HepG2 (cell line): ENCODE measurements at regions not wholly inside any gene's neighbourhood (a gene's known extent, or its start where the extent isn't known, plus 50 kb on each side); places are given as distances from the start of the nearest gene placed in this dataset.

ENCODE experiments used
- ATF7 ChIP-seq, 2 experiments: fragments of 450-650 bp in 1 of 2; sonication (generic) in 1 of 2; formaldehyde crosslinking in 1 of 2; IDR thresholded peaks; 2 replicates each; pipeline versions ENCODE4 v1.4.0 to v1.6.1; 2016 to 2020; ENCODE audit warnings: antibody characterized with exemption in 1 of 2, mild to moderate bottlenecking in 1 of 2, missing genetic modification reagents in 1 of 2
- CEBPG ChIP-seq: IDR thresholded peaks from 2 replicates; pipeline ENCODE4 v1.6.1; 2016
- FOXP1 ChIP-seq, 2 experiments: fragments of 450-650 bp in 1 of 2; IDR thresholded peaks; 2 replicates each; pipeline ENCODE4 v1.6.1; 2017 to 2018; ENCODE audit warnings: antibody characterized with exemption in 1 of 2
- GATAD2A ChIP-seq: IDR thresholded peaks from 2 replicates; pipeline ENCODE4 v1.6.1; 2016
- GZF1 ChIP-seq: sonication (generic); formaldehyde crosslinking; IDR thresholded peaks from 2 replicates; pipeline ENCODE4 v1.5.1; 2020; ENCODE audit warnings: mild to moderate bottlenecking, missing genetic modification reagents
- HMG20B ChIP-seq: conservative IDR thresholded peaks from 2 replicates; pipeline ENCODE4 v1.6.1; 2016; ENCODE audit warnings: missing genetic modification reagents, missing compliant biosample characterization
- IKZF5 ChIP-seq: IDR thresholded peaks from 2 replicates; pipeline ENCODE4 v1.6.1; 2018; ENCODE audit warnings: missing genetic modification reagents, mild to moderate bottlenecking, missing compliant biosample characterization
- POLR2A ChIP-seq, 2 experiments: IDR thresholded peaks; 2 replicates each; pipeline ENCODE4 v1.6.1; 2011; ENCODE audit warnings: low read depth in 2 of 2, low read length in 2 of 2, mild to moderate bottlenecking in 1 of 2, moderate library complexity in 1 of 2; ENCODE audit not compliant: insufficient read depth in 1 of 2
- PPARG ChIP-seq: conservative IDR thresholded peaks from 2 replicates; pipeline ENCODE4 v1.6.1; 2016; ENCODE audit warnings: missing biosample characterization, missing genetic modification reagents
- PRDM10 ChIP-seq: sonication (generic); formaldehyde crosslinking; IDR thresholded peaks from 2 replicates; pipeline ENCODE4 v1.4.0; 2020; ENCODE audit warnings: low read depth, missing genetic modification reagents
- TOE1 ChIP-seq: sonication (generic); formaldehyde crosslinking; IDR thresholded peaks from 2 replicates; pipeline ENCODE4 v1.4.0; 2020; ENCODE audit warnings: mild to moderate bottlenecking, missing genetic modification reagents
- ZBTB38 ChIP-seq: sonication (generic); formaldehyde crosslinking; IDR thresholded peaks from 2 replicates; pipeline ENCODE4 v1.5.1; 2020; ENCODE audit warnings: mild to moderate bottlenecking, missing genetic modification reagents
- ZBTB4 ChIP-seq: sonication (generic); formaldehyde crosslinking; IDR thresholded peaks from 2 replicates; pipeline ENCODE4 v1.4.0; 2020; ENCODE audit warnings: missing genetic modification reagents, mild to moderate bottlenecking, borderline replicate concordance
- ZNF230 ChIP-seq: sonication (generic); formaldehyde crosslinking; IDR thresholded peaks from 2 replicates; pipeline ENCODE4 v1.4.0; 2020; ENCODE audit warnings: mild to moderate bottlenecking, missing genetic modification reagents
- ZNF251 ChIP-seq: sonication (generic); formaldehyde crosslinking; IDR thresholded peaks from 2 replicates; pipeline ENCODE4 v1.9.0; 2021; ENCODE audit warnings: mild to moderate bottlenecking, missing genetic modification reagents
- ZNF292 ChIP-seq: sonication (generic); formaldehyde crosslinking; IDR thresholded peaks from 2 replicates; pipeline ENCODE4 v1.8.1; 2022; ENCODE audit warnings: mild to moderate bottlenecking, low read depth, missing genetic modification reagents, borderline replicate concordance
- ZNF530 ChIP-seq: sonication (generic); formaldehyde crosslinking; IDR thresholded peaks from 2 replicates; pipeline ENCODE4 v1.5.0; 2020; ENCODE audit warnings: low read depth, mild to moderate bottlenecking, missing genetic modification reagents
- ZNF567 ChIP-seq: sonication (generic); formaldehyde crosslinking; IDR thresholded peaks from 2 replicates; pipeline ENCODE4 v1.8.1; 2023; ENCODE audit warnings: mild to moderate bottlenecking, missing genetic modification reagents, borderline replicate concordance
- ZNF777 ChIP-seq: sonication (generic); formaldehyde crosslinking; IDR thresholded peaks from 2 replicates; pipeline ENCODE4 v1.4.0; 2020; ENCODE audit warnings: missing genetic modification reagents
- TF ChIP-seq, protein P1 (sequence below): sonication (generic); formaldehyde crosslinking; IDR thresholded peaks from 2 replicates; pipeline ENCODE4 v1.5.0; 2020; ENCODE audit warnings: missing genetic modification reagents, mild to moderate bottlenecking, borderline replicate concordance

- TF ChIP-seq PPARG (CRISPR knock-in tag), result no peak
- 0 out of 2 replicates have a peak, but pooled peaks have one; percentile 22 for TF ChIP-seq ZBTB38 (CRISPR knock-in tag)
- no peak for TF ChIP-seq ZNF251 (CRISPR knock-in tag)
- no peak for TF ChIP-seq ZNF567 (CRISPR knock-in tag)
- no peak for TF ChIP-seq GZF1
- TF ChIP-seq HMG20B (CRISPR knock-in tag), result no peak
- TF ChIP-seq ZNF777, result no peak
- TF ChIP-seq, protein P1, sequence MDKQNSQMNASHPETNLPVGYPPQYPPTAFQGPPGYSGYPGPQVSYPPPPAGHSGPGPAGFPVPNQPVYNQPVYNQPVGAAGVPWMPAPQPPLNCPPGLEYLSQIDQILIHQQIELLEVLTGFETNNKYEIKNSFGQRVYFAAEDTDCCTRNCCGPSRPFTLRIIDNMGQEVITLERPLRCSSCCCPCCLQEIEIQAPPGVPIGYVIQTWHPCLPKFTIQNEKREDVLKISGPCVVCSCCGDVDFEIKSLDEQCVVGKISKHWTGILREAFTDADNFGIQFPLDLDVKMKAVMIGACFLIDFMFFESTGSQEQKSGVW (CRISPR knock-in tag), result no peak
- TF ChIP-seq FOXP1 (IDR thresholded peaks at IDR 0.05), result no peak
- TF ChIP-seq FOXP1 (CRISPR knock-in tag; IDR thresholded peaks at IDR 0.05), result peak; percentile 21; the same call in 1 of the 2 replicates
- no peak for TF ChIP-seq IKZF5 (CRISPR knock-in tag)
- TF ChIP-seq TOE1 (CRISPR knock-in tag), result no peak
- no peak for TF ChIP-seq ATF7 (IDR thresholded peaks at IDR 0.05)
- TF ChIP-seq ATF7 (CRISPR knock-in tag; IDR thresholded peaks at IDR 0.05), result no peak
- peak; percentile 19; the same call in 1 of the 2 replicates for TF ChIP-seq GATAD2A (CRISPR knock-in tag)
- no peak for TF ChIP-seq ZNF530
- TF ChIP-seq ZBTB4, result no peak
- TF ChIP-seq PRDM10 (CRISPR knock-in tag), result no peak
- TF ChIP-seq ZNF230 (CRISPR knock-in tag), result no peak
- no peak for TF ChIP-seq ZNF292
- no peak for TF ChIP-seq POLR2A (IDR thresholded peaks at IDR 0.05; ENCODE audit: insufficient read depth in 1 of 2, low read depth in 2 of 2, low read length in 2 of 2)
- TF ChIP-seq CEBPG (CRISPR knock-in tag), result no peak
Observed at GRCh38 chr12:93107514-93108312, 178.6 kb upstream of the EEA1 start (continued).
